ENCODE measurements at regions not wholly inside any gene's neighbourhood (a gene's known extent, or its start where the extent isn't known, plus 50 kb on each side); places are given as distances from the start of the nearest gene placed in this dataset.

GRCh38 chr21:35226328-35226727, 177.2 kb upstream of the RUNX1 start:
- in situ Hi-C loops (cut with HindIII; ENCODE audit: low pct_unique_long_range_greater_than_20kb, low sequenced_read_pairs) = no loop called here
- peak; percentile 4 to 88 for DNase-seq (ENCODE audit: low read depth in 1 of 2, low spot score in 1 of 2)

GRCh38 chr21:35225573-35225972, 176.5 kb upstream of the RUNX1 start:
- no peak for DNase-seq (ENCODE audit: low read depth in 1 of 2, low spot score in 1 of 2)
- TF ChIP-seq JUND (IDR thresholded peaks at IDR 0.05; ENCODE audit: low read depth) = no peak
- in situ Hi-C loops (cut with HindIII; ENCODE audit: low pct_unique_long_range_greater_than_20kb, low sequenced_read_pairs) = no loop called here

More at GRCh38 chr21:35226328-35226727, 177.2 kb upstream of the RUNX1 start:
- TF ChIP-seq JUND (IDR thresholded peaks at IDR 0.05; ENCODE audit: low read depth) = no peak

- in situ Hi-C loops (cut with HindIII; ENCODE audit: low pct_unique_long_range_greater_than_20kb, low sequenced_read_pairs) = no loop called here
- TF ChIP-seq JUND (IDR thresholded peaks at IDR 0.05; ENCODE audit: low read depth) = no peak
- DNase-seq (ENCODE audit: low read depth in 1 of 2, low spot score in 1 of 2) = no peak
These were observed 174.5 kb upstream of the RUNX1 start for GRCh38 chr21:35223480-35224156.

- in situ Hi-C loops (cut with HindIII; ENCODE audit: low pct_unique_long_range_greater_than_20kb, low sequenced_read_pairs) = no loop called here
- DNase-seq (ENCODE audit: low read depth in 1 of 2, low spot score in 1 of 2) = no peak
- TF ChIP-seq JUND (IDR thresholded peaks at IDR 0.05; ENCODE audit: low read depth) = no peak
These were observed 173.4 kb upstream of the RUNX1 start for GRCh38 chr21:35222541-35222941.

GRCh38 chr21:35222021-35222420, 172.9 kb upstream of the RUNX1 start:
- TF ChIP-seq JUND (IDR thresholded peaks at IDR 0.05; ENCODE audit: low read depth) = no peak
- in situ Hi-C loops (cut with HindIII; ENCODE audit: low pct_unique_long_range_greater_than_20kb, low sequenced_read_pairs) = no loop called here
- peak in 1 of 2 experiments; percentile 53 for DNase-seq (ENCODE audit: low read depth in 1 of 2, low spot score in 1 of 2)

GRCh38 chr21:35220301-35220700, 171.2 kb upstream of the RUNX1 start:
- TF ChIP-seq JUND (IDR thresholded peaks at IDR 0.05; ENCODE audit: low read depth) = no peak
- in situ Hi-C loops (cut with HindIII; ENCODE audit: low pct_unique_long_range_greater_than_20kb, low sequenced_read_pairs) = no loop called here
- no peak for DNase-seq (ENCODE audit: low read depth in 1 of 2, low spot score in 1 of 2)

- no peak for TF ChIP-seq JUND (IDR thresholded peaks at IDR 0.05; ENCODE audit: low read depth)
- in situ Hi-C loops (cut with HindIII; ENCODE audit: low pct_unique_long_range_greater_than_20kb, low sequenced_read_pairs) = no loop called here
- no peak for DNase-seq (ENCODE audit: low read depth in 1 of 2, low spot score in 1 of 2)
These were observed 170.6 kb upstream of the RUNX1 start for GRCh38 chr21:35219719-35220118.

GRCh38 chr21:35219291-35219690, 170.2 kb upstream of the RUNX1 start:
- no peak for TF ChIP-seq JUND (IDR thresholded peaks at IDR 0.05; ENCODE audit: low read depth)
- DNase-seq (ENCODE audit: low read depth in 1 of 2, low spot score in 1 of 2) = no peak
- in situ Hi-C loops (cut with HindIII; ENCODE audit: low pct_unique_long_range_greater_than_20kb, low sequenced_read_pairs) = no loop called here

- DNase-seq (ENCODE audit: low read depth in 1 of 2, low spot score in 1 of 2) = peak; percentile 12 to 96
- in situ Hi-C loops (cut with HindIII; ENCODE audit: low pct_unique_long_range_greater_than_20kb, low sequenced_read_pairs) = no loop called here
- TF ChIP-seq JUND (IDR thresholded peaks at IDR 0.05; ENCODE audit: low read depth) = no peak; the same call in 1 of the 2 replicates
These were observed 168.5 kb upstream of the RUNX1 start for GRCh38 chr21:35217504-35218060.

- no peak for TF ChIP-seq JUND (IDR thresholded peaks at IDR 0.05; ENCODE audit: low read depth)
- in situ Hi-C loops (cut with HindIII; ENCODE audit: low pct_unique_long_range_greater_than_20kb, low sequenced_read_pairs) = no loop called here
- no peak for DNase-seq (ENCODE audit: low read depth in 1 of 2, low spot score in 1 of 2)
These were observed 167.9 kb upstream of the RUNX1 start for GRCh38 chr21:35216996-35217395.

GRCh38 chr21:35215870-35216269, 166.8 kb upstream of the RUNX1 start:
- no peak for TF ChIP-seq JUND (IDR thresholded peaks at IDR 0.05; ENCODE audit: low read depth)
- in situ Hi-C loops (cut with HindIII; ENCODE audit: low pct_unique_long_range_greater_than_20kb, low sequenced_read_pairs) = no loop called here
- DNase-seq (ENCODE audit: low read depth in 1 of 2, low spot score in 1 of 2) = no peak

- no peak for DNase-seq (ENCODE audit: low read depth in 1 of 2, low spot score in 1 of 2)
- no peak for TF ChIP-seq JUND (IDR thresholded peaks at IDR 0.05; ENCODE audit: low read depth)
- in situ Hi-C loops (cut with HindIII; ENCODE audit: low pct_unique_long_range_greater_than_20kb, low sequenced_read_pairs) = no loop called here
These were observed 163.5 kb upstream of the RUNX1 start for GRCh38 chr21:35212393-35213127.

GRCh38 chr21:35211782-35212181, 162.7 kb upstream of the RUNX1 start:
- no peak for DNase-seq (ENCODE audit: low read depth in 1 of 2, low spot score in 1 of 2)
- in situ Hi-C loops (cut with HindIII; ENCODE audit: low pct_unique_long_range_greater_than_20kb, low sequenced_read_pairs) = no loop called here
- TF ChIP-seq JUND (IDR thresholded peaks at IDR 0.05; ENCODE audit: low read depth) = no peak

All from T47D (cell line).